ENCODE measurements at regions not wholly inside any gene's neighbourhood (a gene's known extent, or its start where the extent isn't known, plus 50 kb on each side); places are given as distances from the start of the nearest gene placed in this dataset.

GRCh38 chr22:34395370-34395769, 475.1 kb upstream of the LARGE1 start:
- no peaks in the 10 kb centered on the region for H3K9me1 ChIP-seq (ENCODE audit: control insufficient read depth, extremely low read depth, insufficient read depth, low read length)
- H3K36me3 ChIP-seq (ENCODE audit: control insufficient read depth in 2 of 2, extremely low read depth in 1 of 2, insufficient read depth in 2 of 2, low read length in 2 of 2) = no peaks in the 10 kb centered on the region
- dilution Hi-C loops (cut with MboI; ENCODE audit: extremely low pct_ligation_motif_present, low sequenced_read_pairs) = no loop called here
- FAIRE-seq (no peak), DNase-seq (ENCODE audit: low read depth, low spot score) (no peak)
- H3K4me1 ChIP-seq (ENCODE audit: control insufficient read depth, extremely low read depth, insufficient read depth, low read length) = no peaks in the 10 kb centered on the region
- TF ChIP-seq CTCF (optimal IDR thresholded peaks at IDR 0.05 in 1 of 3, IDR thresholded peaks at IDR 0.05 in 1 of 3, conservative IDR thresholded peaks at IDR 0.05 in 1 of 3; ENCODE audit: extremely low read depth in 1 of 3, insufficient read depth in 2 of 3, low read length in 3 of 3) (no peak), EZH2 (IDR thresholded peaks at IDR 0.05; ENCODE audit: low read length) (no peak)
- no peak overlapping the region for H3K4me3 ChIP-seq (ENCODE audit: control insufficient read depth in 2 of 3, extremely low read depth in 1 of 3, insufficient read depth in 2 of 3, low read depth in 1 of 3, low read length in 3 of 3)
- no peak overlapping the region for H3K9ac ChIP-seq (ENCODE audit: control insufficient read depth, extremely low read depth, insufficient read depth, low read length)
- H3K79me2 ChIP-seq (ENCODE audit: control insufficient read depth, insufficient read depth, low read length) = no peaks in the 10 kb centered on the region
- H3K27me3 ChIP-seq (ENCODE audit: control insufficient read depth, extremely low read depth, insufficient read depth, low read length) = no peaks in the 10 kb centered on the region
- no peak overlapping the region for H3K4me2 ChIP-seq (ENCODE audit: control insufficient read depth, extremely low read depth, insufficient read depth, low read depth, low read length)
- no peak overlapping the region for H2AFZ ChIP-seq (ENCODE audit: control insufficient read depth, low read length)
- no peak overlapping the region for H3K27ac ChIP-seq (ENCODE audit: control insufficient read depth, insufficient read depth, low read length)
- H3K9me3 ChIP-seq (ENCODE audit: control insufficient read depth, low read depth, low read length) = no peaks in the 10 kb centered on the region
- H4K20me1 ChIP-seq (ENCODE audit: control insufficient read depth, extremely low read depth, insufficient read depth, low read length) = no peaks in the 10 kb centered on the region

DNA sequence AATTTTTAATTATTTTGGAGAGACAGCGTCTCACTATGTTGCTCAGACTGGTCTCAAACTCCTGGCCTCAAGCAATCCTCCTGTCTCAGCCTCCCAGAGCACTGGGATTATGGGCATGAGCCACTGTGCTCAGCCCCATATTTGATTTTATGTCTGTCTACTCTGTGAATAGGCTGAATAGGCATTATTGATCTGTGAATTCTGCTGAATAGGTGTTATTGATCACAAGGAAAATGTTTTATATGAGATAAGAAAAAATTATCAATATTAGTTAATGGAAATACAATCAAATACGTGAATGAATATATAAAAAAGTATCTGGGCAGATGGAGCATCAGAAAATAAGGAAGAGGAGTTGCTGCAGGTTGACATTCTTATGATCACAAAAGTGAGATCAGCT, 483.4 kb upstream of the LARGE1 start:
- Histone ChIP-seq H3K9ac (ENCODE audit: control insufficient read depth, extremely low read depth, insufficient read depth, low read length) (no peak overlapping the region), H3K9me1 (ENCODE audit: control insufficient read depth, extremely low read depth, insufficient read depth, low read length) (no peaks in the 10 kb centered on the region), H3K79me2 (ENCODE audit: control insufficient read depth, insufficient read depth, low read length) (no peaks in the 10 kb centered on the region), H3K36me3 (ENCODE audit: control insufficient read depth in 2 of 2, extremely low read depth in 1 of 2, insufficient read depth in 2 of 2, low read length in 2 of 2) (no peaks in the 10 kb centered on the region), H4K20me1 (ENCODE audit: control insufficient read depth, extremely low read depth, insufficient read depth, low read length) (no peaks in the 10 kb centered on the region), H2AFZ (ENCODE audit: control insufficient read depth, low read length) (no peak overlapping the region), H3K4me2 (ENCODE audit: control insufficient read depth, extremely low read depth, insufficient read depth, low read depth, low read length) (no peak overlapping the region), H3K9me3 (ENCODE audit: control insufficient read depth, low read depth, low read length) (no peaks in the 10 kb centered on the region), H3K4me3 (ENCODE audit: control insufficient read depth in 2 of 3, extremely low read depth in 1 of 3, insufficient read depth in 2 of 3, low read depth in 1 of 3, low read length in 3 of 3) (no peak overlapping the region), H3K4me1 (ENCODE audit: control insufficient read depth, extremely low read depth, insufficient read depth, low read length) (no peaks in the 10 kb centered on the region), H3K27ac (ENCODE audit: control insufficient read depth, insufficient read depth, low read length) (no peak overlapping the region), H3K27me3 (ENCODE audit: control insufficient read depth, extremely low read depth, insufficient read depth, low read length) (no peaks in the 10 kb centered on the region)
- no peak for FAIRE-seq
- dilution Hi-C loops (cut with MboI; ENCODE audit: extremely low pct_ligation_motif_present, low sequenced_read_pairs) = no loop called here
- TF ChIP-seq CTCF (optimal IDR thresholded peaks at IDR 0.05 in 1 of 3, IDR thresholded peaks at IDR 0.05 in 1 of 3, conservative IDR thresholded peaks at IDR 0.05 in 1 of 3; ENCODE audit: extremely low read depth in 1 of 3, insufficient read depth in 2 of 3, low read length in 3 of 3) (no peak), EZH2 (IDR thresholded peaks at IDR 0.05; ENCODE audit: low read length) (no peak)
- no peak for DNase-seq (ENCODE audit: low read depth, low spot score)

Measured in keratinocyte (primary cell).